HEK293 (cell line): ENCODE measurements at regions not wholly inside any gene's neighbourhood (a gene's known extent, or its start where the extent isn't known, plus 50 kb on each side); places are given as distances from the start of the nearest gene placed in this dataset.
A peak's percentile ranks its signal among the peaks of the same experiment; 100 is the strongest.

Experiments used
- CTCF ChIA-PET: fragments of 350-600 bp; formaldehyde crosslinking; extraction: SDS; loops from one replicate; lab custom pipeline; 2021; ENCODE audit warnings: antibody characterized with exemption; lab: Yijun Ruan, JAX
- POLR2A ChIA-PET: fragments of 300-600 bp; formaldehyde crosslinking; extraction: SDS; loops from one replicate; lab custom pipeline; 2020; ENCODE audit warnings: antibody characterized with exemption, inconsistent platforms; lab: Yijun Ruan, JAX
- H3K27ac ChIP-seq: fragments of 200-500 bp; sonication (Bioruptor generic); 2 replicates; pipeline ENCODE4 v1.5.1; 2014; ENCODE audit warnings: low read depth, low read length, control low read depth, inconsistent platforms; ENCODE audit errors: extremely low read depth
- H3K36me3 ChIP-seq, 2 experiments: fragments of 200-500 bp in 1 of 2; sonication (Bioruptor generic) in 1 of 2; 1 replicate in 1 of 2; 2 replicates in 1 of 2; pipeline ENCODE4 v1.5.1; 2014 to 2017; ENCODE audit warnings: inconsistent platforms in 2 of 2, low read length in 2 of 2; ENCODE audit not compliant: control insufficient read depth in 2 of 2, insufficient read depth in 1 of 2
- H3K4me1 ChIP-seq: fragments of 200-500 bp; sonication (Bioruptor generic); 2 replicates; pipeline ENCODE4 v1.5.1; 2014; ENCODE audit warnings: mild to moderate bottlenecking, low read length, inconsistent platforms; ENCODE audit not compliant: control insufficient read depth, insufficient read depth
- H3K4me3 ChIP-seq: 2 replicates; pipeline ENCODE4 v1.5.1; 2011; ENCODE audit warnings: low read depth, mild to moderate bottlenecking, control low read depth, low read length, moderate library complexity
- H3K9me3 ChIP-seq: fragments of 200-500 bp; sonication (Bioruptor generic); 2 replicates; pipeline ENCODE4 v1.5.1; 2014; ENCODE audit warnings: low read depth, low read length, inconsistent platforms; ENCODE audit not compliant: control insufficient read depth, insufficient read depth
- GFI1B ChIP-seq: fragments of 450-650 bp; formaldehyde crosslinking; IDR thresholded peaks from 2 replicates; pipeline ENCODE4 v1.5.1; 2016; ENCODE audit warnings: missing biosample characterization, missing genetic modification characterization
- GLIS2 ChIP-seq: fragments of 450-650 bp; formaldehyde crosslinking; IDR thresholded peaks from 2 replicates; pipeline ENCODE4 v1.5.1; 2016; ENCODE audit warnings: missing biosample characterization, missing genetic modification characterization
- HOXA7 ChIP-seq: sonication (generic); formaldehyde crosslinking; IDR thresholded peaks from 2 replicates; pipeline ENCODE4 v1.8.1; 2022; ENCODE audit warnings: missing genetic modification reagents, borderline replicate concordance
- MZF1 ChIP-seq: fragments of 450-650 bp; formaldehyde crosslinking; IDR thresholded peaks from 2 replicates; pipeline ENCODE4 v1.5.1; 2017; ENCODE audit warnings: missing biosample characterization, missing genetic modification characterization, borderline replicate concordance
- ZNF132 ChIP-seq: fragments of 450-650 bp; formaldehyde crosslinking; IDR thresholded peaks from 2 replicates; pipeline ENCODE4 v1.5.1; 2017; ENCODE audit warnings: missing biosample characterization, missing genetic modification characterization, borderline replicate concordance
- ZNF302 ChIP-seq: fragments of 450-650 bp; formaldehyde crosslinking; IDR thresholded peaks from 2 replicates; pipeline ENCODE4 v1.5.1; 2016; ENCODE audit warnings: missing biosample characterization, missing genetic modification characterization, low read depth
- ZNF335 ChIP-seq: fragments of 450-650 bp; formaldehyde crosslinking; conservative IDR thresholded peaks from 2 replicates; pipeline ENCODE4 v1.5.1; 2016; ENCODE audit warnings: missing biosample characterization, missing genetic modification characterization
- ZNF549 ChIP-seq: fragments of 450-650 bp; IDR thresholded peaks from 2 replicates; pipeline ENCODE4 v1.5.1; 2018; ENCODE audit warnings: missing biosample characterization, missing genetic modification characterization, mild to moderate bottlenecking, inconsistent platforms, moderate library complexity
- ZNF560 ChIP-seq: fragments of 450-650 bp; formaldehyde crosslinking; IDR thresholded peaks from 2 replicates; pipeline ENCODE4 v1.5.1; 2017; ENCODE audit warnings: missing biosample characterization, missing genetic modification characterization, borderline replicate concordance
- ZNF596 ChIP-seq: fragments of 450-650 bp; IDR thresholded peaks from 2 replicates; pipeline ENCODE4 v1.5.0; 2018; ENCODE audit warnings: missing biosample characterization, mild to moderate bottlenecking, missing genetic modification characterization, moderate library complexity
- ZNF624 ChIP-seq: fragments of 450-650 bp; formaldehyde crosslinking; IDR thresholded peaks from 2 replicates; pipeline ENCODE4 v1.5.1; 2017; ENCODE audit warnings: missing biosample characterization, missing genetic modification characterization
- TF ChIP-seq, protein P1 (sequence below): fragments of 450-650 bp; formaldehyde crosslinking; IDR thresholded peaks from 2 replicates; pipeline ENCODE4; 2016; ENCODE audit warnings: missing biosample characterization, missing genetic modification characterization
- TF ChIP-seq, protein P2 (sequence below): fragments of 450-650 bp; formaldehyde crosslinking; IDR thresholded peaks from 2 replicates; pipeline ENCODE4 v1.5.1; 2016; ENCODE audit warnings: missing biosample characterization, missing genetic modification characterization
- TF ChIP-seq, protein P3 (sequence below): fragments of 450-650 bp; formaldehyde crosslinking; IDR thresholded peaks from 2 replicates; pipeline ENCODE4 v1.5.1; 2016; ENCODE audit warnings: missing biosample characterization, missing genetic modification characterization

DNA sequence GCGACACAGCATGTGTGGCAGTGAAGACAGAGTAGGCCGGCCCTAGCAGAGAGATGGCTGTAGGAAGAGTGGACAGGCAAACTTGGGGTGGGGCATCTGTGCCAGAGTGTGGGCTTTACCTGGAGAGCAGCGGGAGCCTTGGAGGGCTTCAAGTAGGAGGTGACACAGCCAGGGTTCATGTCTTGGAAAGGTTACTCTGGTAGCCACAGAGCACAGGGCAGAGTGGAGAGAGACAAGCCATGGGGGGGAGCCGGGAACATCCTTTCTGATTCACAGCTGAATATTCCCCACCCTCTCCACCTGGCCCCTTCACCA, 53.5 kb upstream of the DIO3 start:
- H3K4me1 ChIP-seq: no peaks in the 10 kb centered on the region
- ChIA-PET POLR2A (no interaction called here), CTCF (no interaction called here)
- no peak overlapping the region for H3K4me3 ChIP-seq
- H3K9me3 ChIP-seq: no peaks in the 10 kb centered on the region
- no peaks in the 10 kb centered on the region for H3K36me3 ChIP-seq
- TF ChIP-seq, protein P1, sequence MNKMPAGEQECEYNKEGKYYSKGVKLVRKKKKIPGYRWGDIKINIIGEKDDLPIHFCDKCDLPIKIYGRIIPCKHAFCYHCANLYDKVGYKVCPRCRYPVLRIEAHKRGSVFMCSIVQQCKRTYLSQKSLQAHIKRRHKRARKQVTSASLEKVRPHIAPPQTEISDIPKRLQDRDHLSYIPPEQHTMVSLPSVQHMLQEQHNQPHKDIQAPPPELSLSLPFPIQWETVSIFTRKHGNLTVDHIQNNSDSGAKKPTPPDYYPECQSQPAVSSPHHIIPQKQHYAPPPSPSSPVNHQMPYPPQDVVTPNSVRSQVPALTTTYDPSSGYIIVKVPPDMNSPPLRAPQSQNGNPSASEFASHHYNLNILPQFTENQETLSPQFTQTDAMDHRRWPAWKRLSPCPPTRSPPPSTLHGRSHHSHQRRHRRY: no peak
- TF ChIP-seq ZNF549 (tag by site-specific recombination) (no peak), ZNF624 (tag by site-specific recombination) (no peak), HOXA7 (CRISPR knock-in tag) (no peak), ZNF560 (tag by site-specific recombination) (no peak)
- no peak overlapping the region for H3K27ac ChIP-seq

DNA sequence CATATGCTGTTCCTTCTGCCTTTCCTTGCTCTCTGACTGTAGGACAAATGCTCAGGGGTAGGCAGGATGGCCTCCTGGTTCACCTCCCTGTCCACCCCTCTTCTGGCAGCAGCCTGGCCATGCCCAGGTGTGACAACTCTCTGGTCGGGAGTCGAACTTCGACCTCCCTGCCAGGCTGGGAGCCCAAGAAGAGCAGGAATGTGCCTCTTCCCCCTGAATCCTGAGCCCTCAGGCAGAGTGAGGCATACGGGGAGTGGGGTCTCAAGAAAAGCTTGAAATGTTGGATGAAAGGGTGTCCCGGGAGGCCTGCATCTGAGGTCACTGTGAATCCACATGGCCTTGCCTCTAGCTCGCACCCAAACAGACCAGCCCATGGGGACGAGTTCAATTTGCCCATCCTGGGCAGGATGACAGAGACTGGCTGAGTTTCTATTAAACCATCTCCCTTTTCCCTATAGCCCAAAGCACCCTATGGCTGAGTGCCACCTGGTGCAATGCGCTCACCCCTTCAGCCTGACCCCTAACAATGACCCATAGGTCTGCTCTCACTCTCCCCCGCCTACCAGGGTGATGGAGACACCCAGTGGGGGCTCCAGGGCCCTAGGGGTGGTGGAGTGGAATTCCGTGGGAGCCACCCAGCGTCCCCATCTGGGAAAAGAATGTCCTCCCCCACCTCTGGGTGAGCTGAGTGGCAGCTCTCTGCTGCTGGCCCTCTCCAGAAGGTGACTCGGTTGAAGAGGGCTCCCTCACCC, 52.9 kb upstream of the DIO3 start:
- ChIA-PET CTCF (no interaction called here), POLR2A (no interaction called here)
- H3K4me3 ChIP-seq: no peak overlapping the region
- no peaks in the 10 kb centered on the region for H3K36me3 ChIP-seq
- TF ChIP-seq, protein P2, sequence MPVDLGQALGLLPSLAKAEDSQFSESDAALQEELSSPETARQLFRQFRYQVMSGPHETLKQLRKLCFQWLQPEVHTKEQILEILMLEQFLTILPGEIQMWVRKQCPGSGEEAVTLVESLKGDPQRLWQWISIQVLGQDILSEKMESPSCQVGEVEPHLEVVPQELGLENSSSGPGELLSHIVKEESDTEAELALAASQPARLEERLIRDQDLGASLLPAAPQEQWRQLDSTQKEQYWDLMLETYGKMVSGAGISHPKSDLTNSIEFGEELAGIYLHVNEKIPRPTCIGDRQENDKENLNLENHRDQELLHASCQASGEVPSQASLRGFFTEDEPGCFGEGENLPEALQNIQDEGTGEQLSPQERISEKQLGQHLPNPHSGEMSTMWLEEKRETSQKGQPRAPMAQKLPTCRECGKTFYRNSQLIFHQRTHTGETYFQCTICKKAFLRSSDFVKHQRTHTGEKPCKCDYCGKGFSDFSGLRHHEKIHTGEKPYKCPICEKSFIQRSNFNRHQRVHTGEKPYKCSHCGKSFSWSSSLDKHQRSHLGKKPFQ (tag by site-specific recombination): no peak
- no peak for TF ChIP-seq ZNF596
- no peak for TF ChIP-seq MZF1 (tag by site-specific recombination)
- no peak for TF ChIP-seq ZNF132 (tag by site-specific recombination)
- no peak for TF ChIP-seq GFI1B (tag by site-specific recombination)
- H3K9me3 ChIP-seq: no peaks in the 10 kb centered on the region
- H3K4me1 ChIP-seq: no peaks in the 10 kb centered on the region
- H3K27ac ChIP-seq: no peak overlapping the region

DNA sequence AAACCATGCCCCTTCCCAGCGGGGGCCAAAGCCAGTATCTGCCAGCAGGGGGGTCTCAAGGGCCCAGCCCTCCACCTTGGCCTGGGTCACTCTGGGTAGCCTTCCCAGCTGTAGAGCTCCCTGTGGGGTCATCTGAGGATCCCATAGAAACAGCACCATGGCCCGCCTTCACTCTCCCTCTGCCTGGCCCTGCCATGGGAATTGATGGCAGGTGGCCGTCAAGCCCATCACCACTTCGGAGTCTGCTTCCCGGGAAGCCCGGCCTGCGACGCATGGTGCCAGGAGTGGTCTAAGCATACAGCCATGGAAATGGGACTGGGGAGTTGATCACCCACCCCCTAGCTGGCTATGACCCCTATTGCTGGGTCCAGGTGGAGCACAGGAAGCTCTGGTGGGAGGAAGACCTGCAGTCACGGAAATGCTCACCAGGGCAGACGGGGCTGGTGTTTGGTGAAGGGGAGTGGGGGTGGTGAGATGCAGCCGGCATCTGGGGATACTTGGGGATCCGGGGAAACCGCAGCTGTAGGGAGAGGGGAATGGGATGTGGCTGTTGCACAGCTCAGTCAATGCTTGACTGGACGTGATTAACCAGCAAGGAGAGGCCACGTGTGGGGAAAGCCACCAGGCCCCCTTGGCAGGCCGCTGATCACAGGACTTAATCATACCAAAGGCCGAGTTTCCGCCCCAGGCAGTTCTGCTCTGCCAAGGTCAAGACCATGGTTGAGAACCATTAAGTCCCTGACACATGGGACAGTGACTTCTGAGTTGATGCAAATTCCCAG, 52.2 kb upstream of the DIO3 start:
- Histone ChIP-seq H3K4me3 (no peak overlapping the region), H3K4me1 (no peaks in the 10 kb centered on the region), H3K27ac (no peak overlapping the region), H3K36me3 (no peaks in the 10 kb centered on the region), H3K9me3 (no peaks in the 10 kb centered on the region)
- POLR2A ChIA-PET: no interaction called here
- CTCF ChIA-PET: no interaction called here
- TF ChIP-seq, protein P3, sequence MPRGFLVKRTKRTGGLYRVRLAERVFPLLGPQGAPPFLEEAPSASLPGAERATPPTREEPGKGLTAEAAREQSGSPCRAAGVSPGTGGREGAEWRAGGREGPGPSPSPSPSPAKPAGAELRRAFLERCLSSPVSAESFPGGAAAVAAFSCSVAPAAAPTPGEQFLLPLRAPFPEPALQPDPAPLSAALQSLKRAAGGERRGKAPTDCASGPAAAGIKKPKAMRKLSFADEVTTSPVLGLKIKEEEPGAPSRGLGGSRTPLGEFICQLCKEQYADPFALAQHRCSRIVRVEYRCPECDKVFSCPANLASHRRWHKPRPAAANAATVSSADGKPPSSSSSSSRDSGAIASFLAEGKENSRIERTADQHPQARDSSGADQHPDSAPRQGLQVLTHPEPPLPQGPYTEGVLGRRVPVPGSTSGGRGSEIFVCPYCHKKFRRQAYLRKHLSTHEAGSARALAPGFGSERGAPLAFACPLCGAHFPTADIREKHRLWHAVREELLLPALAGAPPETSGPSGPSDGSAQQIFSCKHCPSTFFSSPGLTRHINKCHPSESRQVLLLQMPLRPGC: no peak
- no peak for TF ChIP-seq ZNF335
- TF ChIP-seq ZNF302 (tag by site-specific recombination): no peak
- 0 out of 2 replicates have a peak, but pooled peaks have one; percentile 25 for TF ChIP-seq GLIS2 (tag by site-specific recombination)
